Ramos (cell line): ENCODE measurements at regions not wholly inside any gene's neighbourhood (a gene's known extent, or its start where the extent isn't known, plus 50 kb on each side); places are given as distances from the start of the nearest gene placed in this dataset.

ENCODE experiments used
- in situ Hi-C: fragments of 300-500 bp; cut with MboI; formaldehyde crosslinking; loops from one replicate; pipeline ENCODE4 v1.14.3; 2022; ENCODE audit warnings: low sequenced_read_pairs; ENCODE audit not compliant: unreplicated experiment

DNA sequence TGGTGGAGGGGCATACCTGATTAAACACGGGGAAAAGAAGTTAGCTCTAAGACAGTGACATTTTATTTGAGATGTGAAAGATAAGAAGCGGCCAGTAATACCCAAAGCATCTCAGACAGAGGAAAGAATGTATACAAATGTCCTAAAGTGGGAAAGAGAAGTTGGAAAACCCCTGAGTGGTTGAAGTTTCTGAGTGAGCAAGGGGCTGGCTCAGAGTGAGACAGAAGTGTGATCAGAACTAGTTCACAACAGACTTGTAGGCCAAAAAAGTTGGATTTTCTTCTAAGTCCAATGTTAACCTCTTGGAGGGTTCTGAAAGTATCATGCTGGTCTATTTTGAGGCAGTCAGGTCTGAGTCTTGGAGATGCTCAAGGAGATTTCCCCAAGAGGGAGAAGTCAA, 608.7 kb downstream of the SOX6 start:
- in situ Hi-C loops: no loop called here

DNA sequence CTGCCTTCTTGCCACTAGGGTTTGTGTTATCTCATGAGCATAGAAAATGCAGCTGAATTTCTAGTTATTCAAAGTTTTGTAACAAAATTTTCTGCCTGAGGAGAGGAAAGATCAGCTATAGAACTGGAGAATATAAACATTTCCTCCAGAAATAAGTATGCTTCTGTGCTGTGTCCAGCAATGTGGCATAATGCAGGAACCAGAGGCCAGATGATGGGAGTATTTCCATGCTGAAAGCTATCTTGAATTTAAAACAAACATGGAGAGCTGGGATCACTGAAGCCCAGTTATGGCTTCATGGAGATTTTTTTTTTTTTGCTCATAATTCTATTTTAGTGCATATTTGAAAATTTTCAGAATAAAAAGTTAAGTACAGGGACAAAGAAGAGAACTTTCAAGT, 608.2 kb downstream of the SOX6 start:
- in situ Hi-C loops: no loop called here

DNA sequence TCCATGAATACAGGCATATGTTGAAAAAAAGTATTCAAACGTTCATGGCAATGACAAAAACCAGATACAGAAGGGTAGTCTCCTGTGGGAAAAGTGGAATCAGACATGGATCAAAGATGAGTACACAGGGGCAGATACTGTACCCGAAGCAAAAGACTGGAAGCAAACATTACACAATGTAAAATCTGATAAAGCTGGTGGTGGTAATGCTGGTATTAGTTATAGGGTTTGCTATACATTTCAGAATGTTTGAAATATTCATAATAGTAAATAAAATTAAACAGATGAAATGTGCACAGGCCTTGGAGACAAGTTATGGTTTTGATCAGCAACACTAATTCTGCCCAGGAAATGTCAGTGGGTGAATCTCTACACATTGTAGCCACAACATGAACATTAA, 607.6 kb downstream of the SOX6 start:
- in situ Hi-C loops: no loop called here

DNA sequence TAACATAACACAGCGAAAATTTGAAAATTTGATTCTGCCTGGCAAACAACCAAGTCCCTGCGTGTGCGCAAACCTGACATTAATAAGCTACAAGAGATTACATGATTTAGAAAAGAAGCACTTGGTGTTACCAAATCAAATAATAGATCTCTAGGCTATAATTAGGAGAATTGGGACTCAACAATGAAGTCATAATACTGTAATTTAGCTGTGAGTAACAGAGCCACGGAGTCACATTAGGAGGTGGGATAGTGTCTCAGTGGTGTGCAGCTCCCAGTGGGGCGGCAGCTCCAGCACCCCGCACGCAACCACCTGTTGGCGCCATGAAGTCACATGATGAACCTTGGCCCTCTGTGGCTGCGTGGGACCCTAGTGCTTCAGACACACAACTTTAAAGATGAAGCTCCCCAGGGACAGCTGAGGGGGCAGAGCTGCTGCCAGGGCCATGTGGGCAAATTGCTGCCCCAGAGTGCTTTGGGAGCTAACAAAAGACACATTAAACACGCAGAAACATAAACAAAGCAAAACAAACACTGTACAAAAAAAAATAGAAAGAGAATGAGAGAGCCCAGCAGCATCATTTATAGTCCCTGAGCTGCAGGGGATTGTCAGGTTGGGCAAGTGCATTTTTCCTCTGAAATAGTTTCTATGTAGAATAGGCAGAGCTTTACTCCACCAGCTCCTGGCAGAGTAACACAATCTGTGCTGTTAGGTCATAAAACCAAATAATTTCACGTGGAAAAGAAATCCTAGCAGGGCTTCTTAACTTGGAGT, 605.6 kb downstream of the SOX6 start:
- in situ Hi-C loops: no loop called here

DNA sequence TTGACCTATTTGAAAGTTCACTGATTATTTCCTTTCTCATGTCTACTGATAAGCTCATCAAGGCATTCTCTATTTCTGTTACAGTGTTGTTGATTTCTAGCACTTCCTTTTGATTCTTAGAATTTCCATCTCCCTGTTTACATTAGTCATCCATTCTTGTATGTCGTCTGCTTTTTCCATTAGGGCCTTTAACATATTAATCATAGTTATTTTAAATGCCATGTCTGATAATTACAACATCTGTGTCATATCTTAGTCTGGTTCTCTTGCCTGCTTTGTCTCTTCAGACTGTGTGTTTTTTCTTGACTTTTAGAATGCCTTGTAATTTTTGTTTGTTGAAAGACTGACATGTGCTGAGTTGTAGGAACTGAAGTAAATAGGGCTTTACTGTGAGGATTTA, 602.1 kb downstream of the SOX6 start:
- in situ Hi-C loops: no loop called here

DNA sequence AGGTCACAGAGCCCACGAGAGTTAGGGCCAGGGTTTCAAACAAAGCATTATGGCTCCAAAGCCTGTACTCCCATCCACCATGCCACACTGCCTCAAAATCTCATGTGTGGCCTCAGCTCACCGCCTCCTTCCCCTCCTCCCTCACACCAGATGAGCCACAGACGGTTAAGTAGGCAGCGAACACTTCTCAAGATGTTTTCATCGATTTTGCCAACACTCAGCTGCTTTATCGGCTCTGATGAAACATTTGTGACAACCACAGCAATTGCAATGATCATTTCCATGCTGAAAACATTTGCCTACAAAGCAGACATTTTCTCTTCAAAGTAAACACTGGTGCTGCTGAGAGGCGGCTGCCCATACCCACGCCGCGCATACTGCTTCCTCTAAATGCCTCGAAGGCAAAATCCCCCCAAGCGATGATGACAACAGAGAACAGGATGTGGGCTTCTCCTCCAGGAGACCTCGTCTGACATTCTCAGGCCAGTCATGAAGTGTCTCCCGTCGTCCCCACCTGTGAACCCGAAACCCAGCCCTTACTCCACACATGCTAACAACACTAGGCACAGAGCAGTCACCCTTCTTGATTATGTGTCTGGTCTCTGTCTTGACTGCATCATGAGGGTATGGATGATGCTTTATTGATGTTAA, 599.2 kb downstream of the SOX6 start:
- in situ Hi-C loops: no loop called here

DNA sequence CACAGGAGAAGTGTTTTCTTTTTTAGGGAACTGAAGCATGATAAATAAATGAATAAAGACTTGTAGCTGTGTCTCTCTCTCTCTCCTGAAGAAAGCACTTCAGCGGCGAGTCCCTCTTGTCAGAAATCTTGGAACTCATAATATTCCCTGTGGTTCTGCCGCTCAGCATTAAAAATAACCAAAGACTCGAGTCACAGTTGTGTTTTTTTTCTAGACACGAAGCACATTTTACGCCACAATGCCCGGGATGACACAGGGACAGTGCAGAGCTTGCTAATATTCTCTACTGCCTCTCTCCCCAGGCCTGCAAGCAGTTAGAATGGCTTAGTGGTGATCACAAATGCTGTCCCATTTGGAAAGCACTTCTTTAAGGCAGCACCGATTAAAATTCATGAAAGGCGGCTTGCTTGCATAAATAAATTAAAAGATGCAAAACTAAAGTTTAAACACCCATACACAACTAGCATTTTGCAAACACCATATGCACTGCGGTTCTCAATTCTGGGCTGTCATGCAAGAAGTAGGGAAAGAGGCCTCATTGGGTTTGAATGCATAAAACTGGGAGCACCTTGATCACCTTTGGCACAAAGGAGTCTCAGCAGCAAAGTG, 597.4 kb downstream of the SOX6 start:
- in situ Hi-C loops: no loop called here

DNA sequence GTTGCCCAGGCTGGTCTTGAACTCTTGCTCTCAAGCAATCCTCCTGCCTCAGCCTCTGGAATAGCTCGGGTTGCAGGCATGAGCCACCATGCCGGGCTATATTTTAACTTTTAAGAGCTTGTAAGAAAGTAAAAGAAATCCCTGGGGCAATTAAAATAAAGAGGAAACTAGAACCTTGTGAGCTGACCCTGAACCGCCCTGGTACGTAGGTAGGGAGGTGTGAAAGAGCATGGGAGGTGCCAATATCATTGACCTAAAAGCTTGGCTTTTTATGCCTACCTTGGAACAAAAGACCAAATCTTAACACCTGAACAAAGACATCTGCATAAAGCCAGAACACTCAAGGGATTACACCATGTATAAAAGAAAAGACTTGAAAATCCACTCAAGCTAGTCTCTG, 595.1 kb downstream of the SOX6 start:
- in situ Hi-C loops: no loop called here

DNA sequence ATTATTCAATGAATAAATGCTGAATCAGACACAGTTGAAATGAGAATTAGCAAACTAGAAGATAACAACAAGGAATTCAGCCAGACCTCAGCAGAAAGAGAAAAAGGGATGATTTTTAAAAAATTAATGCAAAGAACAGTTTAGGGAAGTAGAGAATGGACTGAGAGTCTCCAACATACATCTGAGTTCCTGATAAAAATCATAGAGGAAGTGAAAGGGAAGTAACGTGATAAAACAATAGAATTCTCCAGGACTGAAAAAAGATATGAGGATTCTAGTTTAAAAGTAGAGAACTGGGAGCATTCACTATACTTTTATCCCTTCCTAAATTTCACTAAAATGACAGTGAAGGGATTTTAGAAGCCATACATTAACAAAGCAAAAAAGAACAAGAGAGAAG, 592.0 kb downstream of the SOX6 start:
- in situ Hi-C loops: no loop called here

DNA sequence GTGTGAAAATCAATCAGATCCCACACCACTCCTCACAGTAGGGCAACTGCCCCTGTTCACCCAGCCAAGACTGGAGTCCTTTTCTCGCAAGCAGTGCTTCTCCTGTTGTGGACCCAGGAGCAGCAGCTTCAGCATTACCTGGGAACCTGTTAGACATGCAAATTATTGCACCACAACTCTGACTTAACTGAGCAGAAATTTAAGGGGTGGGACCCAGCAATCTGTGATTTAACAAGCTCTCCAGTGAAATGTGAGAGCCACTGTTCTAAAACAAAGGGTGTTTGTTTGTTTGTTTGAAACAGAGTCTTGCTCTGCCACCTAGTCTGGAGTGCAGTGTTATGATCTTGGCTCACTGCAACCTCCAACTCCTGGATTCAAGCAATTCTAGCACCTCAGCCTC, 591.4 kb downstream of the SOX6 start:
- in situ Hi-C loops: no loop called here

DNA sequence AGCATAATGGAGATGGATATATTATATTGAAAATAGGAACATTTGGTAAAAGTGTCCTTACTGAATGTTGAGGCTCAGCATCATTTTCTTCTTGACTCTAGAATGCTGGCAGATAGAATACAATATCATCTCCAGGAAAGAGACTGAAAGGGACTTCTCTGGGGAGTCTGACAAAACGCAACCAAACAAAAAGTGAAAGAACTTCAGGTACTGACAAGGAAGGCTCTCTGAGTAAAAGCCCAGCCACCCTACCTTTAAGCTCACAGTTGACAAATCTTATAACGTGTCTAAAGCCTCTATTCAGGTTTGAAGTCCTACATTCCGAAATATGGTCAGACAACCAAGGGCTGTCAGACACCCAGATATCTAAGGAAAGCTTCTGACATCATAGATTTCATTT, 590.8 kb downstream of the SOX6 start:
- in situ Hi-C loops: no loop called here

DNA sequence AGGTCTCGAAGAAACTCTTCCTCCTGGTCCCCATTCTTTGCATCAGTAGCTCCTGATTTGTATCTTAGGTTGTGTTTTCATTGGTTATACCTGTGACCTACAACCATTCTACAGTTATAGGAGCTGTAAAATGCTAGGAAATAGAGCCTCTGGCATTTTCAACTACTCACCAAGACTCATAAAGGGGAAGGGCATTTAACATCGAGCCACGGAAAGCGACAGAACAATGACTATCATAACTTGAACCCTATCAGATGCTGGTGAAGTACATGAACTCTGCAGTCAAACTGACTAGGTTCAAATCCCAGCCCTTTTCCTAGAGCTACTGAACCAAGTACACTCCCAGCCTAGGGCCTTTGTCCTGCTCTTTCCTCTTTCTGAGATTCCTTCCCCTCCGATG, 588.0 kb downstream of the SOX6 start:
- in situ Hi-C loops: no loop called here

DNA sequence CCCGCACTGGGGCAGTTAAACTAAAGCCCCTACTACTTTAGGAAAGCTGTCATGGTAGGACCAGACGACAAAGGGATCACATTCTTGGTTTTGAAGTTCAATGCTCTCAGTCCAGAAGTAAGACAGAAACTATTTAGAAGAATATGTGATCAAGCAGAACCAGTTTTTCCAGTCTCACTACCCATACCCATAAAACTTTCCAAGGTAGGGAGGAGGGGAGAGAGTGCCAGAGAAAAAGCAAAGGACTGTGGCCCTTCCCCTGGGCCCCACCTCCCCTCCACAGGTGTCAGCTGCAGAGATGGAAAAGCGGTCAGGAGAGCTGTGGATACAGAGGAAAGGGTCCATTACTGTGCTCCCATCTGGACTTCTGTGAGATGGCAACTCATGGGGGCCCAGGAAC, 587.1 kb downstream of the SOX6 start:
- in situ Hi-C loops: no loop called here

DNA sequence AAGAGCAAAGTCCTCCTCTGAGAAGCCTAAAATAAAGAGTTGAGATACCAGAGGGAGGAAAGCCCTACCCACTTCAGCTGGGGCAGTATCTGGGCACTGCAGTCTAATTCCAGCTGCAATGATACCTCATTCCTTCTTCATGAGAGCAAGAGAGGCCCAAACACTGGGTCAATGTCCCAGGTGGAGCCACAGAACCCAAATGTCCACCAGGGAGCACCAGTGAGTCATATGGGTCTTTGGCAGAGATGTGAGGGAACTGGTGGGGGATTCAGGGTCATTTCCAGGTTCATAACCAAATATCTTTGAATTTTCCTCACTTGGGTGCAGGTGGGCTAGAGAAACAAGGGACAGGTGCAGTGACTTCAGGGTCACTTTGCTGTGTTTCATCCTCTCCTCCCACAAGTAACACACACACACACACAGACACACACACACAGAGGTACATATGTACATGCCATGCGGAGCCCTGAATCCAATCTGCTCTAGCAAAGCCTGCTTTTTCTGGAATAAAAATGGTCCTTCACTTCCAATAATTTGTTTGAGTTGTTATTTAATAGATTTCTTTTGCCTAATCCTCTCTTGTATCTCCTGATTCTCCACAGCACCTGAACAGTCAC, 585.4 kb downstream of the SOX6 start:
- in situ Hi-C loops: no loop called here

DNA sequence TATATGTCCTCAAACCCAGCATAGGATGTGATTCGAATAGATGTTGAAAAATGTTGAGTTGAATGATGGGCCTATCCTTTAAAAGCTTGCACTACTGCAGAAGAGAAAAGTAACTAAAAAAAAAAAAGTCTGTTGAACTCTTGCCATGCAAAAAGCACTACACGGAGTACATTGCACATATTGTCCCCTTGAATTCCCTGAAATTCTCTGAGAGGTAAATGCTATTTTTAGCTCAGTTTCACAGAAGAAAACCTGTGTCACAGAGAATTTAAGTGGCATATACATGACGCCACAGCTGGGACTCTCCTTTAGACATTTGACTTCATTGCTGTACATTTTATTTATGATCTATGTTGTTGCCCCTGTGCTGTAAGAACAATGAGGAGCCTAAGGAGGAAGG, 583.8 kb downstream of the SOX6 start:
- in situ Hi-C loops: no loop called here

DNA sequence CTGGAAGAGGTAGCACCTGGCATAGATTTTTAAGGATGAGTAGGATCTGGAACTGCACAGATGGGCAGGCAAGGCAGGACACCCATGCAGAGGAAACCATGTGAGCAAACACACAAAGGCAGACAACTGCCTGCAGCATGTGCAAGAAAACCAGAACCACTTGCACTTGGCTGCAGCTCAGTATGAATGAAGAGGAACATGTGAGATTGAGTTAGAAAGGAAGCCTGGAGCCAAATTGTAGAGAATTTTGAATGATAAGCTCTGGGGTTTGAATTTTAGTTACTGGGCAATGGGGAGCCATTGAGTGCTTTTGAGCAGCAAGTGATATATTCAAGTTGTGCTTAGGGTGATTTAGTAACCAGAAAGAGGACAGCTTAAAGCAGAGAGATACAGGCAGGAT, 583.4 kb downstream of the SOX6 start:
- in situ Hi-C loops: no loop called here

DNA sequence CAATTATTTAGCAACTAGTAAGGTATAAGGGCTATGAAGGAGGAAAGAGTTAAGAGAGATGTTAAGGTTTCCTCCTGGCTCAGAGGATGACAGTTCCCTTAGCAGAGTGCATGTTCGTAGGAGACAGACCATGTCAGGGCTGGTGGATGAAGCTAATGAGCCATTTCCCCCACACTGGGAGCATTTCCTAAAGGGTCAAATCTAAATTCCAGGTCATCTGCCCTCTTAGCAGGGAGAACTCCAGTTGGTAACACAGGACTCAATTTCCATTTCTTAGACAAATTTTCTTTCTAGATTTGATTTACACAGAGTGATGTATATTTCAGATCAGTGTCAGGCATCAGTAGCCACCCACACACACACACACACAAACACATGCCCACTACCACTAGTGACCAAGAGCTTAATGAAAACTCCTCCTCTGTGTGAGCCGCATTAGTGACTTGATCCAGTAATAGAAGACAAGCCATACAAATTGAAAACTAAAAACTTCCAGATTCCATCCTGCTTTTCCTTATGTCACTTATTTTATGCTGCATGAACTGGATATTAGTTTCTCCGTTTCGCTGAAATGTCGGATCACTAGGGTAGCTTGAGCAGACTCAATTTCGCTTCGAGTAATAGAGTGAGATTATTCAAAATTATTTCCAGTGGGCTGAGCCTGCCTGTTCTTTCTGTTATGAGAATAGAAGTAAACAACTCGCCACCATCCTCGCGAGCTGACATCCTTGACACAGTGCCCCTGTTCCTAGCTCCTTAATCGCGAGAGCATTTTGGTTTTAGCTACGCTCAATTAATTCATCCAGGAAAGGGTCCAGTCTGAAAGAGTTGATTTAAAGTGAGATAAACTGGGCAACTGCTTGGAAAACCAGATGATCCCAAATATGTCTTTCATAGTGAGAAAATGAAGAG, 582.6 kb downstream of the SOX6 start:
- in situ Hi-C loops: no loop called here

DNA sequence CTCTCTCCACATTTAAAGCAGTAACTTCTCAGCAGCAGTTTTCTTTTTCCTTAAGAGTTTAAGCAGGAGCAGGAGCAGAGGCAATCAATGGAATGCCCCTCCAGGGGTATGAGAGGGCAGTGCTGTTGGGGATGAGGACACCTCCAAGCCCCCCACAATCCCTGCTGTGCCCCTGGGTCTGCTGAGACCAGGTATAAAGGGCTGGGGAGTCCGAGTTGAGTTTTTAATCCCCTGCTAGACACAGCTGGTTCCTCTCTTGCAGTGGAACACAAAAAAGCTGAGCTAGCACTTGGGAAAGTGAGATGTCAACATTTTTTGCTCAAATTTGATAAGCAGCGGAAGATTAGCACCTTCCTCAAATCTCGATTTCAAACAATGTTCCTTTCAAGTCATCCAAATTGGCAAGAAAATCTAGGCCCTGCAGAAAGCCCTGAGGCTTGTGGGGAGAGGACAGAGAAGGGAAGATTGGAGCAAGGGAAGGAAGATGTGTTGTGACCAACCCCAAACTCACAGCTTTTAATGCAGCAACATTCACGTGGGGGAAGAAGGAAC, 581.9 kb downstream of the SOX6 start:
- in situ Hi-C loops: no loop called here

DNA sequence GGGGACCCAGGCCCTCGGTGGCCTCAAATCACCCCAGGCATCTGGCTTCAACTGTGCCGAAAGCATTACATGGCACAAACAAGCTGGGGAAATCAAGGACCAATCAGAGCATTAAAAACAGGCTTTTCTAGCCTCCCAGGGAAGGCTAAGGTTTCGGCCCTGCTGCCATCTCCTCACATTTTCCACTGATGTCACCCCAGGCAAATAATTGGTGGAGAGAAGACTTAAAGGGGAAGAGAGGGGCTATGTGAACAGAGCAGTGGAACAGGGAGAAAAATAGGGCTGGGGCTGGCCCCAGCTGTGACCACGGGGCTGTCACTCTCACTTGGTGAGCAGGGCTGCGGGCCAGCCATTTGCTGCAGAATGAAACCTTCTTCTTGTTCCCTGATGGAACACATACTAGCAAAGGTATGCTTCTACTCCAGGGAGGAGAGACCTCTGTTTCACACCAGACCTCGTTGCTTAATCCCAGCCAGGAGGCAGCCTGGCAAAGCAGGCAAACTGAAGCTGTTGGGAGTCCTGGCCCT, 581.3 kb downstream of the SOX6 start:
- in situ Hi-C loops: no loop called here

DNA sequence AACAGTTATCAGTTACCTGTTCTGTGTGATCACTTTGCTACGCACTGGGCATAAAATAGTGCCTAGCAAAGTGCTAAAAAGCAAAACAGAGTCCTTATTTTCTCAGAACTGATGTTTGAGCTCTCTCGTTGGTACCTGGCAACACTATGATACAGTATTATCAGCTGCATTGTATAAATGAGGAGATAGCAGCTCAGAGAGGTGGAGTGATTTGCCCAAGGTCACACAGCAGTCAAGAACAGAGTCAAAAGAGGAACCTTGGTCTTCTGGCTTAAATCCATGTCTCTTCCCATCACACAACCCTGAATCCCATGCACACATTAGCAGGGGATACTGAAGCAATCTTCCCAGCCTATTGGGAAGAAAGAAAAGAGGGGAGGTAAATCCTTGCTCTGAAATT, 580.5 kb downstream of the SOX6 start:
- in situ Hi-C loops: no loop called here
